ENCODE measurements at regions not wholly inside any gene's neighbourhood (a gene's known extent, or its start where the extent isn't known, plus 50 kb on each side); places are given as distances from the start of the nearest gene placed in this dataset.
"Not testable (repeated sequence)": the region's sequence is repeated elsewhere in the genome, so short reads cannot be mapped to it uniquely, and the experiment has no call there.

- H3K27me3 Mint-ChIP-seq = peaks cover 4% of the 10 kb centered on the region
- no peaks in the 10 kb centered on the region for H3K9me3 Mint-ChIP-seq
- H3K4me3 Mint-ChIP-seq = no peak overlapping the region
- no peak for DNase-seq
- H3K4me1 Mint-ChIP-seq = no peaks in the 10 kb centered on the region
- CTCF ChIA-PET = no interaction called here
- no peak overlapping the region for H3K27ac Mint-ChIP-seq
- H3K36me3 Mint-ChIP-seq = no peaks in the 10 kb centered on the region
Observed at GRCh38 chr14:105581551-105582341, 55.4 kb downstream of the TMEM121 start.

- no peak overlapping the region for H3K4me3 Mint-ChIP-seq
Observed at GRCh38 chr14:105582639-105583038, 56.3 kb downstream of the TMEM121 start.

DNA sequence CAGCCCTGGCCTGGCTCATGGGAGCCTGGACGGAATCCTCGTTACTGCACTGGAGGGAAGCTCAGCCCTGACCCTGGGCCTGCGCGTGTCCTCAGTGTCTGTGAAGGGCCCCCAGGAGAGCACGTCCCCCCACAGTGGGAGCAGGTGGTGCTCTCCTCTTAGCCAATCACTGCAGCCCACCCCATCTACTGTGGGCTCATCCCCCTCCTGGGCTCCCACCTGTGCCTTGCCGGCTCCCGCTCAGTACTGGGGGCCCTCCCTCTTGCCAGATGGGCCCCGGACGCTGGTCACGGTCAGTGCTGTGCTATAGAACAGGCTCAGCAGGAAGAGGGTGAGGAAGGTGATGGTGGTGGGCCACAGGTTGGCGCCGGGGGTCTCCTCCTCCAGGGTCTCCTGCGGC is 57.5 kb downstream of the TMEM121 start:
- CTCF ChIA-PET, H3K27me3 Mint-ChIP-seq, DNase-seq: not testable (repeated sequence)

More at GRCh38 chr14:105582639-105583038, 56.3 kb downstream of the TMEM121 start:
- Mint-ChIP-seq H3K36me3 (no peaks in the 10 kb centered on the region), H3K27ac (no peak overlapping the region), H3K27me3 (peaks cover 4% of the 10 kb centered on the region), H3K9me3 (no peaks in the 10 kb centered on the region), H3K4me1 (no peaks in the 10 kb centered on the region)
- DNase-seq = no peak
- CTCF ChIA-PET = no interaction called here

DNA sequence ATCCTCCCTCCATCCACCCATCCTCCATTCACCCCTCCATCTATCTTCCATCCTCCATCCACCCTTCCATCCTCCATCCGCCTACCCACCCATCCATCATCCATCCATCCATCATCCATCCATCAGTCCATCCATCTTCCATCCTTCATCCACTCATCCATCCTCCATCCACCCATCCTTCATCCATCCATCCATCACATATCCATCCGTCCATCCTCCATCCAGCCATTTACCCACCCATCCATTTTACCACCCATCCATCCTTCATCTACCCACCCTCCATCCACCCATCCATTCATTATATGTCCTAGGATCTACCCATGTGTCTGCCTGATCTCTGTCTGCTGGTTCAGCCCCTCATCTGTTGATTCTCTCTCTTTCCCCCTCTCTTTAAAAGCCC is 58.9 kb downstream of the TMEM121 start:
- H3K27ac Mint-ChIP-seq, H3K4me3 Mint-ChIP-seq, H3K9me3 Mint-ChIP-seq, H3K4me1 Mint-ChIP-seq, CTCF ChIA-PET, H3K36me3 Mint-ChIP-seq, DNase-seq, H3K27me3 Mint-ChIP-seq: not testable (repeated sequence)

More for the DNA sequence above, 57.5 kb downstream of the TMEM121 start:
- H3K4me3 Mint-ChIP-seq, H3K9me3 Mint-ChIP-seq, H3K4me1 Mint-ChIP-seq, H3K27ac Mint-ChIP-seq, H3K36me3 Mint-ChIP-seq: not testable (repeated sequence)

DNA sequence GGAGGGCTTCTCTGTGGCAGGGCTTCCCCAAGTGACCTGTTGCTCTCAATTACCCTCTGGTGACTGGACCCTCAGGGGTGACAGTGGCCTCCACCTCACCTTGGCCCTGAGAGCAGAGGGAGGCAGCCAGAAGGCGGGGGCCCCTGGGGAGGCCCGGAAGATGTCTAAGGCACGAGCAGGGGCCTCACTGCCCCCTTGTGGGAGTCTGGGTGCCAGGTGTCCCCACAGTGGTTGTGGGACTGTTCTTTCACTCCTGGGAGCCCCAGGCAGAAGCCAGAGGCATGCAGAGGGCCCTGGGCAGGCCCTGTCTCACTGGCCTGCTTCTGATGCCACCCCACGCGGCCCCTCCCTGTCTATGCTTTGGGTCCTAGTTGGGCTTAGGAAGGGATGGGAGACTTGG is 59.3 kb downstream of the TMEM121 start:
- H3K4me1 Mint-ChIP-seq, H3K9me3 Mint-ChIP-seq, CTCF ChIA-PET, H3K36me3 Mint-ChIP-seq, H3K27me3 Mint-ChIP-seq, DNase-seq, H3K27ac Mint-ChIP-seq, H3K4me3 Mint-ChIP-seq: not testable (repeated sequence)

DNA sequence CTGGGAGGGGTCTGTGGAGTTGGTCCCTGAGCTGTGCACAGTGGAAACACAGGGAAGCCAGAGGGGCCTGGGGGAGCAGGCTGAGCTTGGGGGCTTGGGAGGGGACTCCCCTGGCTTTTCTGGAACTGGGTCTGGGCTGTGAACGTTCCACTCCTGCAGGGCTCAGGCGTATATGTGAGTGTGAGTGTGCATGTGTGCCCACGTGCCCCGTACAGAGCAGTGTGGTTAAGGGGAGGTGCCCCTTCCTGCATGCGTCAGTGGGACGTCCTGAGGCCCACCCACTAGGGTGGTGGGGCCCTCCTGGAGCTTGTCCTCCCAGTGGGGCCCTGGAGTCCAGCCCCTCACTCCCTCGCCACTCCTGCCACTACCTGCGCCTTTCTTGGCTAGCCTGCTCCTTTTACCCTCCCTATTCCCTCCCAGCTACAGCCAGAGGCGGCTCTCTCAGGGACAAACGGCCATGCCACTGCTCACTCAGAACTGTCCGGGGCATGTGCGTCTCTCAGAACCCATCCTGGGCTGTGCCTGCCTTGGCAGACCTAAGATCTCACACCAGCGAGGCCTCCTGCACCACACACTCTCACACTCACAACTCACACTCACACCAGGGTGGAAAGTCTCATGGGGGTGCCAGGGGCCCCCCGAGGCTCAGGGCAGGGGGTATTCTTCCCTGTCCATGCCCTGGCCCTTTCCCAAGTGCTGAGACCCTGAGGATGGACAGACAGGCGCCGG is 59.9 kb downstream of the TMEM121 start:
- CTCF ChIA-PET, H3K4me3 Mint-ChIP-seq, H3K36me3 Mint-ChIP-seq, H3K4me1 Mint-ChIP-seq, H3K27ac Mint-ChIP-seq, H3K9me3 Mint-ChIP-seq, H3K27me3 Mint-ChIP-seq, DNase-seq: not testable (repeated sequence)

- H3K36me3 Mint-ChIP-seq, H3K27ac Mint-ChIP-seq, CTCF ChIA-PET, H3K9me3 Mint-ChIP-seq, H3K4me1 Mint-ChIP-seq, DNase-seq, H3K27me3 Mint-ChIP-seq, H3K4me3 Mint-ChIP-seq: not testable (repeated sequence)
Observed at GRCh38 chr14:105587034-105587433, 60.7 kb downstream of the TMEM121 start.

DNA sequence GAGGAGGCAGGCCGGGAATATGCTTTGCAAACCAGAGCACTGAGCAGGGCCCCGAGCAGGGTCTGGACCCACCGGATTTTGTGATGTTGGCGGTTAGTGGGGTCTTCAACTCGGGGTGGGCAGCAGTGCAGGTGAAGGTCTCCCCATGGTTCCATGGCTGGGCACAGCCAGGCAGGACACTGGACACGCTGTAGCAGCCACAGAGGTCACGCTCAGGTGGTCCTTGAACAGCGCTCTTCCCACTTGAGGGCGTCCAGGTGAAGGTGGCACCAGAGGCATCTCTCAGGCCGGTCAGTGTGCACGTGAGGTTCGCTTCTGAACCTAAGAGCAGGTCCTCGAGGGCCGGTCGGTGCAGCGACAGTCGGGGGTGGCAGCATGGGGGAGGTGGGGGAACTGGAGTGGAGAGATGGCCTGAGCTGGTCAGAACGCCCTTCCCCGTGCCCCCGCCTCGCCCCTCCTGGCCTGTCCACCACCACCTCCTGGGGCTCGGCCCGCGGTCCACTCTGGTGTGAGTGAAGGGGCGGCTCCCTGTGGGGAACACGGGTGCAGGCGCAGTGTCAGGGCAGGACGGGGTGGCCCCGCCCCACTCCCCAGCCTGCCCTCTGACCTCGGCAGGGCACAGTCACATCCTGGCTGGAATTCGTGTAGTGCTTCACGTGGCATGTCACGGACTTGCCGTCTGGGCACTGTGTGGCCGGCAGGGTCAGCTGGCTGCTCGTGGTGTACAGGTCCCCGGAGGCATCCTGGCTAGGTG is 61.3 kb downstream of the TMEM121 start:
- DNase-seq, H3K4me3 Mint-ChIP-seq, H3K9me3 Mint-ChIP-seq, H3K27ac Mint-ChIP-seq, H3K4me1 Mint-ChIP-seq, H3K36me3 Mint-ChIP-seq, H3K27me3 Mint-ChIP-seq: not testable (repeated sequence)
- CTCF ChIA-PET = interaction anchor here (1.1 kb wide), 1 partner anchor 560 kb away, joined by 3 read pairs; no protein-coding TSS in a partner anchor

DNA sequence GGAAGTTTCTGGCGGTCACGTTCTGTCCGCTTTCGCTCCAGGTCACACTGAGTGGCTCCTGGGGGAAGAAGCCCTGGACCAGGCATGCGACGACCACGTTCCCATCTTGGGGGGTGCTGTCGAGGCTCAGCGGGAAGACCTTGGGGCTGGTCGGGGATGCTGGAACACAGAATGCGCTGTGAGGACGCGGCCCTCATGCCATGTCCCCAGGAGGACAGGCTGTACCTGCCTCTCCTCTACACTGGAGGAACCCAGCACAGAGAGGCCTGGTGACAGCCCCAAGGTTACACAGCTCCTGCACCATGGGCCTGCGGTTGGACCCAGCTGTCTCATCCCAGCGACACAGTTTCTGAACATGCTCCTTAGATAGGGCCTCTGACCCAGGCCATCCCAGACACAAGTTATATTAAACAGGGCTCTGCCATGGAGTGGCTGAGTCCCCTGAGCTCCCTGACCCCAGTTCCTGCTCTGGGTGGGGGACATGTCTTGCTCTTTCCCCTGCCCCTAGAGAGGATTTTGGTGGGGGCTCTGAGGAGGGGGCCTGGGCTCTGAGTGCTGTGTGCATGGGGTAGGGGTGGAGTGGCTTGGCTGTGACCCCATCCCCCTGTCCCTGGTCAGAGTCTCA is 62.0 kb downstream of the TMEM121 start:
- no peak for DNase-seq
- CTCF ChIA-PET = interaction anchor here (1.1 kb wide), 1 partner anchor 559 kb away, joined by 3 read pairs; no protein-coding TSS in a partner anchor
- H3K4me1 Mint-ChIP-seq = no peaks in the 10 kb centered on the region
- no peaks in the 10 kb centered on the region for H3K9me3 Mint-ChIP-seq
- H3K4me3 Mint-ChIP-seq = no peak overlapping the region
- no peaks in the 10 kb centered on the region for H3K27me3 Mint-ChIP-seq
- H3K27ac Mint-ChIP-seq = no peak overlapping the region
- no peaks in the 10 kb centered on the region for H3K36me3 Mint-ChIP-seq

DNA sequence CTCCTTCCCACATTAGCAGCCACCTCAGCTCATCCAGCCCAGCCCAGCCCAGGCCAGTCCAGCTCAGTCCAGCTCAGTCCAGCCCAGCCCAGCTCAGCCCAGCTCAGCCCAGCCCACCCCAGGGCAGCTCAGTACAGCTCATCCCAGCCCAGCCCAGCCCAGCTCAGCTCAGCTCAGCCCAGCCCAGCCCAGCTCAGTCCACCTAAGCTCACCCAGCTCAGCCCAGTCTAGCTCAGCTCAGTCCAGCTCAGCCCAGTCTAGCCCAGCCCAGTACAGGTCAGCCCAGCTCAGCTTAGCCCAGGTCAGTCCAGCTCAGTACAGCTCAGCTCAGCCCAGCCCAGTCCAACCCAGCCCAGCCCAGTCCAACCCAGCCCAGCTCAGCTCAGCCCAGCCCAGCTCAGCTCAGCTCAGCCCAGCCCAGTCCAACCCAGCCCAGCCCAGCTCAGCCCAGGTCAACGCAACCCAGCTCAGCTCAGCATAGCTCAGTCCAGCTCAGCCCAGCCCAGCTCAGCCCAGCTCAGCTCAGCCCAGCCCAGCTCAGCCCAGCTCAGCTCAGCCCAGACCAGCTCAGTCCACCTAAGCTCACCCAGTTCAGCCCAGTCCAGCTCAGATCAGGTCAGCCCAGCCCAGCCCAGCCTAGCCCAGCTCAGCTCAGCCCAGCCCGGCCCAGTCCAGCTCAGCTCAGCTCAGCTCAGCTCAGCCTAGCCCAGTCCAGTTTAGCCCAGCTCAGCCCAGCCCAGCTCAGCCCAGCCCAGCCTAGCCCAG is 63.0 kb downstream of the TMEM121 start:
- CTCF ChIA-PET = interaction anchor here (1.1 kb wide), 1 partner anchor 558 kb away, joined by 3 read pairs; no protein-coding TSS in a partner anchor
- DNase-seq = no peak
- no peak overlapping the region for H3K4me3 Mint-ChIP-seq
- no peaks in the 10 kb centered on the region for H3K27me3 Mint-ChIP-seq
- no peak overlapping the region for H3K27ac Mint-ChIP-seq
- H3K4me1 Mint-ChIP-seq = no peaks in the 10 kb centered on the region
- H3K9me3 Mint-ChIP-seq = no peaks in the 10 kb centered on the region
- no peaks in the 10 kb centered on the region for H3K36me3 Mint-ChIP-seq

DNA sequence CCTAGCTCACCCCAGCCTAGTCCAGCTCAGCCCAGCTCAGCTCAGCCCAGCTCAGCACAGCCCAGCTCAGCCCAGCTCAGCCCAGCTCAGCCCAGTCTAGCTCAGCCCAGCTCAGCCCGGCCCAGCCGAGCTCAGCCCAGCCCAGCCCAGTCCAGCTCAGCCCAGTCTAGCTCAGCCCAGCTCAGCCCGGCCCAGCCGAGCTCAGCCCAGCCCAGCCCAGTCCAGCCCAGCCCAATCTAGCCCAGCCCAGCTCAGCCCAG is 63.5 kb downstream of the TMEM121 start:
- H3K9me3 Mint-ChIP-seq, CTCF ChIA-PET, H3K4me1 Mint-ChIP-seq, H3K36me3 Mint-ChIP-seq, H3K4me3 Mint-ChIP-seq, H3K27ac Mint-ChIP-seq, DNase-seq, H3K27me3 Mint-ChIP-seq: not testable (repeated sequence)

GRCh38 chr14:105591052-105591451 is 64.7 kb downstream of the TMEM121 start:
- DNase-seq = no peak
- CTCF ChIA-PET = no interaction called here
- Mint-ChIP-seq H3K4me3 (no peak overlapping the region), H3K27ac (no peak overlapping the region), H3K27me3 (no peaks in the 10 kb centered on the region), H3K36me3 (no peaks in the 10 kb centered on the region), H3K9me3 (no peaks in the 10 kb centered on the region), H3K4me1 (no peaks in the 10 kb centered on the region)

DNA sequence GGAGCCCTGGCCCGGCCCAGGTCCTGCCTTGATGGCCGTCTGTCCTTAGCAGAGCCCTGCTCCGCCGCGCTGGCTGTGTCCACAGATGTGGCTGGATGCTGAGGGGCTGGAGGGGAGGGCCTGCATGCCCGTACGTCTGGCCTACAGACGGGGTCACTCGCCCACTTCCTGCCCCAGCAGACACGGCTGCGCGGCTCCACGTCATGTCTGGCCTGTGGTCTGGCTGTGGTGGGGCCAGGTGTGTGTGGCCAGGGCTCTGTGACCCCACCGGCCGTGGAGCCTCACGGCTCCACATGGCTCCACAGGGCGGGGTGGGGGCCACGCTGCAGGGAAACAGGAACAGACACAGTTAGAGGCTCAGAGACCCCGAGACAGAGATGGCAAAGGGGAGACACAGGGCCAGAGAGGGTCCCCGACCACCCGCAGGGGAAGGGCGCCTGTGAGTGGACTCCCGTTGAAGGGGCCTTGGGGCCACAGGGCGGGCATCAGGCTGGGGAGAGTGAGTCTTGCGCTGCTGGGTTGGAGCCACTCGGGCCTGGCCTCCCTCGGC is 65.5 kb downstream of the TMEM121 start:
- H3K27ac Mint-ChIP-seq, H3K9me3 Mint-ChIP-seq, CTCF ChIA-PET, H3K4me3 Mint-ChIP-seq, H3K4me1 Mint-ChIP-seq, H3K27me3 Mint-ChIP-seq, H3K36me3 Mint-ChIP-seq, DNase-seq: not testable (repeated sequence)

- DNase-seq, H3K27ac Mint-ChIP-seq, H3K36me3 Mint-ChIP-seq, CTCF ChIA-PET, H3K9me3 Mint-ChIP-seq, H3K4me1 Mint-ChIP-seq, H3K27me3 Mint-ChIP-seq, H3K4me3 Mint-ChIP-seq: not testable (repeated sequence)
Observed at GRCh38 chr14:105592646-105593045, 66.3 kb downstream of the TMEM121 start.
